Activated CD8-positive, alpha-beta memory T cell treated with anti-CD3 and anti-CD28 coated beads, Interleukin-2, amount 10 ng/mL, durations not matched to agents 7 days and 5 days (primary cell): ENCODE measurements at regions not wholly inside any gene's neighbourhood (a gene's known extent, or its start where the extent isn't known, plus 50 kb on each side); places are given as distances from the start of the nearest gene placed in this dataset.

Experiments
- ATAC-seq: fragments of 150-1000 bp; cut with Tn5 transposase; one replicate; pipeline ENCODE4 v1.10.0; 2021; ENCODE audit warnings: moderate library complexity
- CTCF ChIA-PET: fragments of 350-600 bp; sonication (Branson Sonifier 250); formaldehyde crosslinking; loops from one replicate; lab custom pipeline; 2021; ENCODE audit warnings: antibody characterized with exemption; lab: Charles Lee
- DNase-seq: peaks from one replicate; pipeline ENCODE4 v3.0.0-alpha.2; 2020
- H3K27ac Mint-ChIP-seq: one replicate; pipeline ENCODE4 v1.8.0; 2021; ENCODE audit warnings: mild to moderate bottlenecking, mixed read lengths
- H3K27me3 Mint-ChIP-seq: one replicate; pipeline ENCODE4 v1.8.0; 2021; ENCODE audit warnings: mixed read lengths
- H3K36me3 Mint-ChIP-seq: one replicate; pipeline ENCODE4 v1.8.0; 2021; ENCODE audit warnings: mild to moderate bottlenecking, mixed read lengths
- H3K4me1 Mint-ChIP-seq: one replicate; pipeline ENCODE4 v1.8.0; 2021; ENCODE audit warnings: mixed read lengths
- H3K4me3 Mint-ChIP-seq: one replicate; pipeline ENCODE4 v1.8.0; 2021; ENCODE audit warnings: mild to moderate bottlenecking, moderate library complexity, mixed read lengths
- H3K9me3 Mint-ChIP-seq: one replicate; pipeline ENCODE4 v1.8.0; 2022; ENCODE audit warnings: low read depth, mixed read lengths

- H3K4me3 Mint-ChIP-seq, result no peak overlapping the region
- no peaks in the 10 kb centered on the region for H3K27me3 Mint-ChIP-seq
- no peak overlapping the region for H3K27ac Mint-ChIP-seq
- H3K4me1 Mint-ChIP-seq, result no peaks in the 10 kb centered on the region
- DNase-seq (no peak), ATAC-seq (no peak)
- H3K9me3 Mint-ChIP-seq, result no peaks in the 10 kb centered on the region
- H3K36me3 Mint-ChIP-seq, result no peaks in the 10 kb centered on the region
- CTCF ChIA-PET, result no interaction called here
Measured at GRCh38 chr9:85262333-85262732, 479.4 kb downstream of the AGTPBP1 start.

- Mint-ChIP-seq H3K27ac (no peak overlapping the region), H3K36me3 (no peaks in the 10 kb centered on the region), H3K27me3 (no peaks in the 10 kb centered on the region), H3K4me3 (no peak overlapping the region), H3K9me3 (no peaks in the 10 kb centered on the region), H3K4me1 (no peaks in the 10 kb centered on the region)
- CTCF ChIA-PET, result no interaction called here
- DNase-seq (no peak), ATAC-seq (no peak)
Measured at GRCh38 chr9:85260275-85260845, 481.4 kb downstream of the AGTPBP1 start.

- no peak overlapping the region for H3K4me3 Mint-ChIP-seq
- CTCF ChIA-PET, result no interaction called here
Measured at GRCh38 chr9:85258823-85259370, 482.9 kb downstream of the AGTPBP1 start.

GRCh38 chr9:85258236-85258635, 483.5 kb downstream of the AGTPBP1 start:
- H3K9me3 Mint-ChIP-seq, result no peaks in the 10 kb centered on the region
- no peaks in the 10 kb centered on the region for H3K36me3 Mint-ChIP-seq
- H3K27me3 Mint-ChIP-seq, result no peaks in the 10 kb centered on the region
- no peak for DNase-seq
- no peaks in the 10 kb centered on the region for H3K4me1 Mint-ChIP-seq
- CTCF ChIA-PET, result no interaction called here
- H3K27ac Mint-ChIP-seq, result no peak overlapping the region
- no peak overlapping the region for H3K4me3 Mint-ChIP-seq
- ATAC-seq, result no peak

More at GRCh38 chr9:85258823-85259370, 482.9 kb downstream of the AGTPBP1 start:
- Mint-ChIP-seq H3K9me3 (no peaks in the 10 kb centered on the region), H3K27ac (no peak overlapping the region), H3K4me1 (no peaks in the 10 kb centered on the region), H3K36me3 (no peaks in the 10 kb centered on the region), H3K27me3 (no peaks in the 10 kb centered on the region)
- DNase-seq (peak; percentile 43), ATAC-seq (no peak)

GRCh38 chr9:85249313-85249621, 492.5 kb downstream of the AGTPBP1 start:
- no peak for DNase-seq
- no peak overlapping the region for H3K4me3 Mint-ChIP-seq
- no peaks in the 10 kb centered on the region for H3K9me3 Mint-ChIP-seq
- no peak overlapping the region for H3K27ac Mint-ChIP-seq
- no peaks in the 10 kb centered on the region for H3K4me1 Mint-ChIP-seq
- ATAC-seq, result no peak
- H3K36me3 Mint-ChIP-seq, result no peaks in the 10 kb centered on the region
- no peaks in the 10 kb centered on the region for H3K27me3 Mint-ChIP-seq
- CTCF ChIA-PET, result no interaction called here

- Mint-ChIP-seq H3K36me3 (no peaks in the 10 kb centered on the region), H3K27me3 (no peaks in the 10 kb centered on the region), H3K9me3 (no peaks in the 10 kb centered on the region), H3K4me1 (no peaks in the 10 kb centered on the region), H3K27ac (no peak overlapping the region), H3K4me3 (no peak overlapping the region)
- ATAC-seq (no peak), DNase-seq (no peak)
- CTCF ChIA-PET, result interaction anchor here (0.6 kb wide), 1 partner anchor 92 kb away, joined by 3 read pairs; no protein-coding TSS in a partner anchor
Measured at GRCh38 chr9:85248514-85249312, 493.0 kb downstream of the AGTPBP1 start.

GRCh38 chr9:85246541-85246940, 495.2 kb downstream of the AGTPBP1 start:
- no peaks in the 10 kb centered on the region for H3K27me3 Mint-ChIP-seq
- no peaks in the 10 kb centered on the region for H3K4me1 Mint-ChIP-seq
- no peaks in the 10 kb centered on the region for H3K36me3 Mint-ChIP-seq
- H3K4me3 Mint-ChIP-seq, result no peak overlapping the region
- CTCF ChIA-PET, result no interaction called here
- ATAC-seq (no peak), DNase-seq (no peak)
- no peaks in the 10 kb centered on the region for H3K9me3 Mint-ChIP-seq
- H3K27ac Mint-ChIP-seq, result no peak overlapping the region

- Mint-ChIP-seq H3K4me1 (no peaks in the 10 kb centered on the region), H3K27me3 (no peaks in the 10 kb centered on the region), H3K36me3 (no peaks in the 10 kb centered on the region), H3K27ac (no peak overlapping the region), H3K9me3 (no peaks in the 10 kb centered on the region), H3K4me3 (no peak overlapping the region)
- no peak for ATAC-seq
- CTCF ChIA-PET, result no interaction called here
- no peak for DNase-seq
Measured at GRCh38 chr9:85244856-85245255, 496.9 kb downstream of the AGTPBP1 start.

GRCh38 chr9:85243977-85244376, 497.8 kb downstream of the AGTPBP1 start:
- Mint-ChIP-seq H3K9me3 (no peaks in the 10 kb centered on the region), H3K36me3 (no peaks in the 10 kb centered on the region), H3K27ac (no peak overlapping the region), H3K4me1 (no peaks in the 10 kb centered on the region), H3K4me3 (no peak overlapping the region), H3K27me3 (no peaks in the 10 kb centered on the region)
- ATAC-seq, result no peak
- CTCF ChIA-PET, result no interaction called here
- no peak for DNase-seq

- DNase-seq (no peak), ATAC-seq (no peak)
- Mint-ChIP-seq H3K4me1 (no peaks in the 10 kb centered on the region), H3K9me3 (no peaks in the 10 kb centered on the region), H3K36me3 (no peaks in the 10 kb centered on the region), H3K27ac (no peak overlapping the region), H3K27me3 (no peaks in the 10 kb centered on the region), H3K4me3 (no peak overlapping the region)
- CTCF ChIA-PET, result no interaction called here
Measured at GRCh38 chr9:85237478-85237877, 504.3 kb downstream of the AGTPBP1 start.

GRCh38 chr9:85230081-85230480, 511.7 kb downstream of the AGTPBP1 start:
- H3K27ac Mint-ChIP-seq, result no peak overlapping the region
- no peaks in the 10 kb centered on the region for H3K4me1 Mint-ChIP-seq
- no peaks in the 10 kb centered on the region for H3K36me3 Mint-ChIP-seq
- CTCF ChIA-PET, result no interaction called here
- no peaks in the 10 kb centered on the region for H3K27me3 Mint-ChIP-seq
- no peak overlapping the region for H3K4me3 Mint-ChIP-seq
- H3K9me3 Mint-ChIP-seq, result no peaks in the 10 kb centered on the region
- DNase-seq, result no peak
- ATAC-seq, result no peak

GRCh38 chr9:85228111-85228855, 513.5 kb downstream of the AGTPBP1 start:
- DNase-seq (no peak), ATAC-seq (no peak)
- Mint-ChIP-seq H3K4me3 (no peak overlapping the region), H3K27me3 (no peaks in the 10 kb centered on the region), H3K27ac (no peak overlapping the region), H3K4me1 (no peaks in the 10 kb centered on the region), H3K9me3 (no peaks in the 10 kb centered on the region), H3K36me3 (no peaks in the 10 kb centered on the region)
- CTCF ChIA-PET, result no interaction called here

- H3K4me1 Mint-ChIP-seq, result no peaks in the 10 kb centered on the region
- no peaks in the 10 kb centered on the region for H3K27me3 Mint-ChIP-seq
- H3K36me3 Mint-ChIP-seq, result no peaks in the 10 kb centered on the region
- H3K9me3 Mint-ChIP-seq, result no peaks in the 10 kb centered on the region
- H3K27ac Mint-ChIP-seq, result no peak overlapping the region
- CTCF ChIA-PET, result no interaction called here
- DNase-seq, result no peak
- ATAC-seq, result no peak
- no peak overlapping the region for H3K4me3 Mint-ChIP-seq
Measured at GRCh38 chr9:85225180-85225579, 516.6 kb downstream of the AGTPBP1 start.

- no peak overlapping the region for H3K27ac Mint-ChIP-seq
- no peak overlapping the region for H3K4me3 Mint-ChIP-seq
- CTCF ChIA-PET, result no interaction called here
- no peaks in the 10 kb centered on the region for H3K36me3 Mint-ChIP-seq
- H3K4me1 Mint-ChIP-seq, result no peaks in the 10 kb centered on the region
- ATAC-seq (no peak), DNase-seq (no peak)
- H3K27me3 Mint-ChIP-seq, result no peaks in the 10 kb centered on the region
- no peaks in the 10 kb centered on the region for H3K9me3 Mint-ChIP-seq
Measured at GRCh38 chr9:85224729-85225128, 517.0 kb downstream of the AGTPBP1 start.
